MM.1S (cell line): ENCODE measurements at regions not wholly inside any gene's neighbourhood (a gene's known extent, or its start where the extent isn't known, plus 50 kb on each side); places are given as distances from the start of the nearest gene placed in this dataset.
"Not testable (repeated sequence)": the region's sequence is repeated elsewhere in the genome, so short reads cannot be mapped to it uniquely, and the experiment has no call there.

Source experiments
- DNase-seq: peaks from one replicate; pipeline ENCODE4 v3.0.0-alpha.2; 2015
- H2AFZ ChIP-seq: fragments of 300-600 bp; sonication (generic); 2 replicates; pipeline ENCODE4 v1.6.0; 2016; ENCODE audit warnings: antibody characterized with exemption, low read length
- H3F3A ChIP-seq: fragments of 300-600 bp; sonication (generic); 2 replicates; pipeline ENCODE4 v1.6.1; 2016; ENCODE audit warnings: mild to moderate bottlenecking, antibody characterized with exemption, low read length, moderate library complexity, mixed read lengths; ENCODE audit not compliant: insufficient read depth
- H3K27ac ChIP-seq: fragments of 300-600 bp; sonication (generic); 2 replicates; pipeline ENCODE4 v1.5.1; 2016; ENCODE audit warnings: mild to moderate bottlenecking, low read length
- H3K27me3 ChIP-seq: fragments of 300-600 bp; sonication (generic); replicated peaks from 2 replicates; pipeline ENCODE4 v1.6.0; 2016; ENCODE audit warnings: low read length; ENCODE audit not compliant: insufficient read depth
- H3K36me3 ChIP-seq: fragments of 300-600 bp; sonication (generic); replicated peaks from 2 replicates; pipeline ENCODE4 v1.6.1; 2016; ENCODE audit warnings: mild to moderate bottlenecking, low read length, mixed read lengths; ENCODE audit not compliant: insufficient read depth
- H3K4me1 ChIP-seq: fragments of 300-600 bp; sonication (generic); 2 replicates; pipeline ENCODE4 v1.6.1; 2016; ENCODE audit warnings: low read length, mixed read lengths
- H3K4me2 ChIP-seq: fragments of 300-600 bp; sonication (generic); 2 replicates; pipeline ENCODE4 v1.6.0; 2016; ENCODE audit warnings: low read depth, low read length
- H3K4me3 ChIP-seq: fragments of 300-600 bp; sonication (generic); 2 replicates; pipeline ENCODE4 v1.5.1; 2016; ENCODE audit warnings: low read length, mixed read lengths
- H3K79me2 ChIP-seq: fragments of 300-600 bp; sonication (generic); 2 replicates; pipeline ENCODE4 v1.6.1; 2016; ENCODE audit warnings: mixed run types, low read length, mixed read lengths
- H3K9ac ChIP-seq: fragments of 300-600 bp; sonication (generic); 2 replicates; pipeline ENCODE4 v1.6.1; 2016; ENCODE audit warnings: low read length, mixed read lengths
- H3K9me2 ChIP-seq: fragments of 300-600 bp; sonication (generic); replicated peaks from 2 replicates; pipeline ENCODE4 v1.6.1; 2016; ENCODE audit warnings: mild to moderate bottlenecking, low read length, mixed read lengths; ENCODE audit not compliant: insufficient read depth
- H3K9me3 ChIP-seq: fragments of 300-600 bp; sonication (generic); replicated peaks from 2 replicates; pipeline ENCODE4 v1.6.1; 2016; ENCODE audit warnings: mild to moderate bottlenecking, low read length, mixed read lengths; ENCODE audit not compliant: insufficient read depth
- H4K20me1 ChIP-seq: fragments of 300-600 bp; sonication (generic); 2 replicates; pipeline ENCODE4 v1.6.1; 2016; ENCODE audit warnings: mild to moderate bottlenecking, low read length, moderate library complexity, mixed read lengths; ENCODE audit not compliant: insufficient read depth
- CTCF ChIP-seq: fragments of 300-600 bp; sonication (generic); IDR thresholded peaks from 2 replicates; pipeline ENCODE4 v1.5.1; 2016; ENCODE audit warnings: antibody characterized with exemption, low read length, mixed read lengths
- EZH2 ChIP-seq: fragments of 300-600 bp; sonication (generic); optimal IDR thresholded peaks from 2 replicates; pipeline ENCODE3; 2017; ENCODE audit warnings: low read depth, mild to moderate bottlenecking, antibody characterized with exemption, low read length, mixed read lengths
- EZH2phosphoT487 ChIP-seq: fragments of 300-600 bp; sonication (generic); IDR thresholded peaks from 2 replicates; pipeline ENCODE4 v1.6.1; 2018; ENCODE audit warnings: antibody characterized with exemption, low read length

GRCh38 chrX:1903236-1903935 is 288.5 kb downstream of the ASMT start:
- Histone ChIP-seq H4K20me1 (no peaks in the 10 kb centered on the region), H3K9me2 (no peaks in the 10 kb centered on the region), H3F3A (no peaks in the 10 kb centered on the region), H3K9me3 (no peaks in the 10 kb centered on the region), H3K27ac (no peak overlapping the region), H3K4me2 (no peak overlapping the region), H3K36me3 (no peaks in the 10 kb centered on the region), H3K27me3 (no peaks in the 10 kb centered on the region), H2AFZ (no peak overlapping the region), H3K4me1 (no peaks in the 10 kb centered on the region), H3K4me3 (no peak overlapping the region), H3K79me2 (no peaks in the 10 kb centered on the region), H3K9ac (no peak overlapping the region)
- no peak for TF ChIP-seq EZH2phosphoT487
- TF ChIP-seq EZH2 = no peak
- TF ChIP-seq CTCF = no peak
- DNase-seq = no peak

GRCh38 chrX:1904663-1905218 is 289.9 kb downstream of the ASMT start:
- H3K27me3 ChIP-seq = no peaks in the 10 kb centered on the region
- H2AFZ ChIP-seq = no peak overlapping the region
- no peaks in the 10 kb centered on the region for H4K20me1 ChIP-seq
- H3K79me2 ChIP-seq = no peaks in the 10 kb centered on the region
- H3F3A ChIP-seq = no peaks in the 10 kb centered on the region
- no peak overlapping the region for H3K27ac ChIP-seq
- no peaks in the 10 kb centered on the region for H3K4me1 ChIP-seq
- no peaks in the 10 kb centered on the region for H3K36me3 ChIP-seq
- no peak overlapping the region for H3K9ac ChIP-seq
- no peak overlapping the region for H3K4me2 ChIP-seq
- H3K9me2 ChIP-seq = no peaks in the 10 kb centered on the region
- H3K4me3 ChIP-seq = no peak overlapping the region
- H3K9me3 ChIP-seq = no peaks in the 10 kb centered on the region
- TF ChIP-seq EZH2 (no peak), CTCF (no peak), EZH2phosphoT487 (no peak)
- DNase-seq = no peak

GRCh38 chrX:1906028-1906427 is 291.2 kb downstream of the ASMT start:
- H3K9ac ChIP-seq = no peak overlapping the region
- H4K20me1 ChIP-seq = no peaks in the 10 kb centered on the region
- H3K79me2 ChIP-seq = no peaks in the 10 kb centered on the region
- no peaks in the 10 kb centered on the region for H3K36me3 ChIP-seq
- H3K27ac ChIP-seq = no peak overlapping the region
- TF ChIP-seq CTCF (no peak), EZH2phosphoT487 (no peak), EZH2 (no peak)
- no peaks in the 10 kb centered on the region for H3K27me3 ChIP-seq
- no peaks in the 10 kb centered on the region for H3K9me2 ChIP-seq
- H3K4me1 ChIP-seq = no peaks in the 10 kb centered on the region
- H3K9me3 ChIP-seq = no peaks in the 10 kb centered on the region
- H2AFZ ChIP-seq = no peak overlapping the region
- H3F3A ChIP-seq = no peaks in the 10 kb centered on the region
- DNase-seq = no peak
- no peak overlapping the region for H3K4me3 ChIP-seq
- no peak overlapping the region for H3K4me2 ChIP-seq

- not testable (repeated sequence) for H3K27me3 ChIP-seq, DNase-seq, H3F3A ChIP-seq, H3K27ac ChIP-seq, H3K4me3 ChIP-seq, H3K4me1 ChIP-seq, H3K79me2 ChIP-seq, H3K9ac ChIP-seq, H4K20me1 ChIP-seq, H3K36me3 ChIP-seq, H3K9me3 ChIP-seq, H3K9me2 ChIP-seq, H3K4me2 ChIP-seq, H2AFZ ChIP-seq
These were observed 294.1 kb downstream of the ASMT start for GRCh38 chrX:1908996-1909395.
